ENCODE measurements at regions not wholly inside any gene's neighbourhood (a gene's known extent, or its start where the extent isn't known, plus 50 kb on each side); places are given as distances from the start of the nearest gene placed in this dataset.

GRCh38 chr3:87435926-87436620 lies 159.7 kb upstream of the POU1F1 start:
- no TSS peak for BruUV-seq (replicated peaks)
- Histone ChIP-seq H3K36me3 (ENCODE audit: control insufficient read depth, insufficient read depth, low read length) (no peaks in the 10 kb centered on the region), H4K20me1 (replicated peaks; ENCODE audit: control insufficient read depth, insufficient read depth, low read length) (no peaks in the 10 kb centered on the region), H2AFZ (ENCODE audit: low read depth, low read length) (no peak overlapping the region), H3K4me2 (ENCODE audit: insufficient read depth, low read length) (no peak overlapping the region), H3K9ac (ENCODE audit: insufficient read depth in 1 of 2, low read depth in 2 of 2, low read length in 2 of 2) (no peak overlapping the region), H3K9me3 (replicated peaks; ENCODE audit: control insufficient read depth, insufficient read depth, low read depth, low read length) (no peaks in the 10 kb centered on the region), H3K27me3 (ENCODE audit: control insufficient read depth in 2 of 2, insufficient read depth in 2 of 2, low read length in 2 of 2) (no peaks in the 10 kb centered on the region), H3K4me1 (replicated peaks in 1 of 2; ENCODE audit: control insufficient read depth in 2 of 2, insufficient read depth in 2 of 2, low read length in 2 of 2) (no peaks in the 10 kb centered on the region), H3K4me3 (no peak overlapping the region), H3K27ac (ENCODE audit: extremely low read depth, low read depth, low read length) (no peak overlapping the region), H3K79me2 (ENCODE audit: control insufficient read depth, insufficient read depth, low read length) (no peaks in the 10 kb centered on the region), H3K9me1 (ENCODE audit: control insufficient read depth, insufficient read depth, low read length) (no peaks in the 10 kb centered on the region)
- 3% methylated on average over 5 of the region's 5 CpGs for WGBS (ENCODE audit: insufficient coverage, low coverage, missing lambda C conversion rate)
- intact Hi-C loops (cut with micrococcal nuclease) = no loop called here
- in situ Hi-C loops (cut with MboI) = no loop called here
- TF ChIP-seq FOXP1 (CRISPR knock-in tag; IDR thresholded peaks at IDR 0.05) (no peak), NR2F6 (CRISPR knock-in tag; IDR thresholded peaks at IDR 0.05) (no peak), HCFC1 (IDR thresholded peaks at IDR 0.05; ENCODE audit: low read depth, low read length) (no peak), ZNF224 (CRISPR knock-in tag; IDR thresholded peaks at IDR 0.05) (no peak), ADNP (tag; IDR thresholded peaks at IDR 0.05) (no peak), SPI1 (IDR thresholded peaks at IDR 0.05; ENCODE audit: borderline replicate concordance, low read depth, low read length) (no peak), HEY1 (CRISPR knock-in tag; IDR thresholded peaks at IDR 0.05; ENCODE audit: borderline replicate concordance) (no peak)
- TF ChIP-seq, protein P1, sequence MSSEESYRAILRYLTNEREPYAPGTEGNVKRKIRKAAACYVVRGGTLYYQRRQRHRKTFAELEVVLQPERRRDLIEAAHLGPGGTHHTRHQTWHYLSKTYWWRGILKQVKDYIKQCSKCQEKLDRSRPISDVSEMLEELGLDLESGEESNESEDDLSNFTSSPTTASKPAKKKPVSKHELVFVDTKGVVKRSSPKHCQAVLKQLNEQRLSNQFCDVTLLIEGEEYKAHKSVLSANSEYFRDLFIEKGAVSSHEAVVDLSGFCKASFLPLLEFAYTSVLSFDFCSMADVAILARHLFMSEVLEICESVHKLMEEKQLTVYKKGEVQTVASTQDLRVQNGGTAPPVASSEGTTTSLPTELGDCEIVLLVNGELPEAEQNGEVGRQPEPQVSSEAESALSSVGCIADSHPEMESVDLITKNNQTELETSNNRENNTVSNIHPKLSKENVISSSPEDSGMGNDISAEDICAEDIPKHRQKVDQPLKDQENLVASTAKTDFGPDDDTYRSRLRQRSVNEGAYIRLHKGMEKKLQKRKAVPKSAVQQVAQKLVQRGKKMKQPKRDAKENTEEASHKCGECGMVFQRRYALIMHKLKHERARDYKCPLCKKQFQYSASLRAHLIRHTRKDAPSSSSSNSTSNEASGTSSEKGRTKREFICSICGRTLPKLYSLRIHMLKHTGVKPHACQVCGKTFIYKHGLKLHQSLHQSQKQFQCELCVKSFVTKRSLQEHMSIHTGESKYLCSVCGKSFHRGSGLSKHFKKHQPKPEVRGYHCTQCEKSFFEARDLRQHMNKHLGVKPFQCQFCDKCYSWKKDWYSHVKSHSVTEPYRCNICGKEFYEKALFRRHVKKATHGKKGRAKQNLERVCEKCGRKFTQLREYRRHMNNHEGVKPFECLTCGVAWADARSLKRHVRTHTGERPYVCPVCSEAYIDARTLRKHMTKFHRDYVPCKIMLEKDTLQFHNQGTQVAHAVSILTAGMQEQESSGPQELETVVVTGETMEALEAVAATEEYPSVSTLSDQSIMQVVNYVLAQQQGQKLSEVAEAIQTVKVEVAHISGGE (CRISPR knock-in tag; IDR thresholded peaks at IDR 0.05) = no peak
- DNase-seq (ENCODE audit: extremely low read depth in 1 of 4, low spot score in 3 of 4) (no peak), FAIRE-seq (no peak), ATAC-seq (no peak)
- POLR2A ChIA-PET = no interaction called here
- CTCF ChIA-PET (ENCODE audit: low intra/inter-chr PET ratio) = no interaction called here
